ENCODE measurements at regions not wholly inside any gene's neighbourhood (a gene's known extent, or its start where the extent isn't known, plus 50 kb on each side); places are given as distances from the start of the nearest gene placed in this dataset.

- no peak for TF ChIP-seq POLR2A (IDR thresholded peaks at IDR 0.05)
- no peak for TF ChIP-seq EP300 (IDR thresholded peaks at IDR 0.05)
- TF ChIP-seq, protein P1, sequence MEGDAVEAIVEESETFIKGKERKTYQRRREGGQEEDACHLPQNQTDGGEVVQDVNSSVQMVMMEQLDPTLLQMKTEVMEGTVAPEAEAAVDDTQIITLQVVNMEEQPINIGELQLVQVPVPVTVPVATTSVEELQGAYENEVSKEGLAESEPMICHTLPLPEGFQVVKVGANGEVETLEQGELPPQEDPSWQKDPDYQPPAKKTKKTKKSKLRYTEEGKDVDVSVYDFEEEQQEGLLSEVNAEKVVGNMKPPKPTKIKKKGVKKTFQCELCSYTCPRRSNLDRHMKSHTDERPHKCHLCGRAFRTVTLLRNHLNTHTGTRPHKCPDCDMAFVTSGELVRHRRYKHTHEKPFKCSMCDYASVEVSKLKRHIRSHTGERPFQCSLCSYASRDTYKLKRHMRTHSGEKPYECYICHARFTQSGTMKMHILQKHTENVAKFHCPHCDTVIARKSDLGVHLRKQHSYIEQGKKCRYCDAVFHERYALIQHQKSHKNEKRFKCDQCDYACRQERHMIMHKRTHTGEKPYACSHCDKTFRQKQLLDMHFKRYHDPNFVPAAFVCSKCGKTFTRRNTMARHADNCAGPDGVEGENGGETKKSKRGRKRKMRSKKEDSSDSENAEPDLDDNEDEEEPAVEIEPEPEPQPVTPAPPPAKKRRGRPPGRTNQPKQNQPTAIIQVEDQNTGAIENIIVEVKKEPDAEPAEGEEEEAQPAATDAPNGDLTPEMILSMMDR (IDR thresholded peaks at IDR 0.05) = no peak
- TF ChIP-seq POLR2AphosphoS5 (IDR thresholded peaks at IDR 0.05) = no peak
- Histone ChIP-seq H3K9me3 (no peaks in the 10 kb centered on the region), H3K4me1 (no peaks in the 10 kb centered on the region), H3K36me3 (no peaks in the 10 kb centered on the region), H3K4me3 (no peak overlapping the region), H3K27ac (no peak overlapping the region), H3K27me3 (no peaks in the 10 kb centered on the region)
- ATAC-seq = no peak
- 34 to 49% methylated on average over 3 of the region's 3 CpGs for WGBS, 2 donors (ENCODE audit: low coverage in 1 of 2)
Measured at GRCh38 chr20:11445161-11445560, 472.5 kb upstream of the BTBD3 start.

DNA sequence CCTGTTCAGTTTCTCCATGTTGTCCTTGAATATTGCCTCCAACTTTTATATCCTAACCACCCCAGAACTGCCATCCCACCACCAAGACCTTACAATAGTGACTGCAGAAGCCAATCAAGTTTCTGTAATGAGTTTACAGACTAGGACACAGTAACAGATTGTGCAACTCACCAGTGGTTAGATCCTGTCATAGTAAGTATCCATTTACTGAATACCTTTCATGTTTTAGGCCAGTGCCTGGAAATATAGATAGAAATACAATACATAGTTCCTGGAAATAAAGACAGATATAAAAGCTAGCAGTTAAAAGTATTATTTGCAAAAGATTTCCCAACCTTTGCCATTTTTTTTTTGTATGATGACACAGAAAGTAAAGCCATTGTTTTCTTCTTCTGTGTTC is 471.8 kb upstream of the BTBD3 start:
- H3K27me3 ChIP-seq = no peaks in the 10 kb centered on the region
- TF ChIP-seq EP300 (IDR thresholded peaks at IDR 0.05) = no peak
- TF ChIP-seq POLR2A (IDR thresholded peaks at IDR 0.05) = no peak
- TF ChIP-seq, protein P1 (IDR thresholded peaks at IDR 0.05) = no peak
- no peak for TF ChIP-seq POLR2AphosphoS5 (IDR thresholded peaks at IDR 0.05)
- H3K9me3 ChIP-seq = no peaks in the 10 kb centered on the region
- H3K4me1 ChIP-seq = no peaks in the 10 kb centered on the region
- ATAC-seq = no peak
- no peaks in the 10 kb centered on the region for H3K36me3 ChIP-seq
- H3K4me3 ChIP-seq = no peak overlapping the region
- no peak overlapping the region for H3K27ac ChIP-seq

GRCh38 chr20:11447371-11448100 is 470.2 kb upstream of the BTBD3 start:
- no peak overlapping the region for H3K4me3 ChIP-seq
- no peak for ATAC-seq
- H3K4me1 ChIP-seq = no peaks in the 10 kb centered on the region
- H3K9me3 ChIP-seq = no peaks in the 10 kb centered on the region
- H3K27ac ChIP-seq = no peak overlapping the region
- H3K36me3 ChIP-seq = no peaks in the 10 kb centered on the region
- WGBS, 2 donors (ENCODE audit: low coverage in 1 of 2) = 32 to 33% methylated on average over 2 to 5 of the region's 5 CpGs
- H3K27me3 ChIP-seq = no peaks in the 10 kb centered on the region
- TF ChIP-seq POLR2A (IDR thresholded peaks at IDR 0.05) = no peak
- no peak for TF ChIP-seq POLR2AphosphoS5 (IDR thresholded peaks at IDR 0.05)
- TF ChIP-seq, protein P1 (IDR thresholded peaks at IDR 0.05) = no peak
- no peak for TF ChIP-seq EP300 (IDR thresholded peaks at IDR 0.05)

GRCh38 chr20:11448554-11448953 is 469.1 kb upstream of the BTBD3 start:
- WGBS, 2 donors (ENCODE audit: low coverage in 1 of 2) = 88 to 95% methylated on average over 3 to 4 of the region's 4 CpGs
- TF ChIP-seq POLR2AphosphoS5 (IDR thresholded peaks at IDR 0.05) (no peak), POLR2A (IDR thresholded peaks at IDR 0.05) (no peak), EP300 (IDR thresholded peaks at IDR 0.05) (no peak)
- TF ChIP-seq, protein P1 (IDR thresholded peaks at IDR 0.05) = no peak
- H3K27me3 ChIP-seq = no peaks in the 10 kb centered on the region
- no peaks in the 10 kb centered on the region for H3K4me1 ChIP-seq
- no peaks in the 10 kb centered on the region for H3K9me3 ChIP-seq
- no peaks in the 10 kb centered on the region for H3K36me3 ChIP-seq
- no peak for ATAC-seq
- H3K4me3 ChIP-seq = no peak overlapping the region
- no peak overlapping the region for H3K27ac ChIP-seq

- no peak for ATAC-seq
- WGBS, 2 donors (ENCODE audit: low coverage in 1 of 2) = 60% methylated on average over 1 of the region's 7 CpGs; no CpG with 5 or more reads in 1 of the 2 donors
- TF ChIP-seq, protein P1 (IDR thresholded peaks at IDR 0.05) = no peak
- TF ChIP-seq POLR2A (IDR thresholded peaks at IDR 0.05) = no peak
- TF ChIP-seq POLR2AphosphoS5 (IDR thresholded peaks at IDR 0.05) = no peak
- no peak for TF ChIP-seq EP300 (IDR thresholded peaks at IDR 0.05)
- H3K27me3 ChIP-seq = no peaks in the 10 kb centered on the region
- H3K9me3 ChIP-seq = no peaks in the 10 kb centered on the region
- no peak overlapping the region for H3K4me3 ChIP-seq
- no peaks in the 10 kb centered on the region for H3K36me3 ChIP-seq
- no peaks in the 10 kb centered on the region for H3K4me1 ChIP-seq
- H3K27ac ChIP-seq = no peak overlapping the region
Measured at GRCh38 chr20:11451793-11452291, 465.9 kb upstream of the BTBD3 start.
